GM23248 (cell line): ENCODE measurements at regions not wholly inside any gene's neighbourhood (a gene's known extent, or its start where the extent isn't known, plus 50 kb on each side); places are given as distances from the start of the nearest gene placed in this dataset.
"Not testable (repeated sequence)": the region's sequence is repeated elsewhere in the genome, so short reads cannot be mapped to it uniquely, and the experiment has no call there.

Source experiments
- DNase-seq: peaks from one replicate; pipeline ENCODE4 v3.0.0-alpha.2; 2015
- H2AFZ ChIP-seq: fragments of 200-600 bp; sonication (generic); 2 replicates; pipeline ENCODE4 v1.6.1; 2016; ENCODE audit warnings: antibody characterized with exemption
- H3F3A ChIP-seq: fragments of 200-600 bp; sonication (generic); 2 replicates; pipeline ENCODE4 v1.6.1; 2016; ENCODE audit warnings: mild to moderate bottlenecking, antibody characterized with exemption, mixed run types; ENCODE audit not compliant: insufficient read depth
- H3K27ac ChIP-seq: fragments of 200-600 bp; sonication (generic); 2 replicates; pipeline ENCODE4 v1.5.1; 2016; ENCODE audit warnings: mild to moderate bottlenecking
- H3K27me3 ChIP-seq: fragments of 200-600 bp; sonication (generic); replicated peaks from 2 replicates; pipeline ENCODE4 v1.6.1; 2016; ENCODE audit warnings: mild to moderate bottlenecking; ENCODE audit not compliant: insufficient read depth
- H3K36me3 ChIP-seq: fragments of 200-600 bp; sonication (generic); 2 replicates; pipeline ENCODE4 v1.6.1; 2016; ENCODE audit warnings: low read depth, mild to moderate bottlenecking
- H3K4me1 ChIP-seq: fragments of 200-600 bp; sonication (generic); 2 replicates; pipeline ENCODE4 v1.6.1; 2016; ENCODE audit warnings: mild to moderate bottlenecking; ENCODE audit not compliant: insufficient read depth
- H3K4me2 ChIP-seq: fragments of 200-600 bp; sonication (generic); one replicate; pipeline ENCODE4 v1.6.1; 2016; ENCODE audit warnings: mild to moderate bottlenecking; ENCODE audit not compliant: unreplicated experiment
- H3K4me3 ChIP-seq: fragments of 200-600 bp; sonication (generic); 2 replicates; pipeline ENCODE4 v1.5.1; 2016; ENCODE audit warnings: mild to moderate bottlenecking
- H3K79me2 ChIP-seq: fragments of 200-600 bp; sonication (generic); 2 replicates; pipeline ENCODE4 v1.6.1; 2016; ENCODE audit warnings: mild to moderate bottlenecking; ENCODE audit not compliant: insufficient read depth
- H3K9ac ChIP-seq: fragments of 200-600 bp; sonication (generic); 2 replicates; pipeline ENCODE4 v1.6.1; 2016; ENCODE audit warnings: mild to moderate bottlenecking
- H3K9me2 ChIP-seq: fragments of 200-600 bp; sonication (generic); 2 replicates; pipeline ENCODE4 v1.6.1; 2016; ENCODE audit warnings: mixed run types, mild to moderate bottlenecking, moderate library complexity; ENCODE audit not compliant: insufficient read depth
- H3K9me3 ChIP-seq: fragments of 200-600 bp; sonication (generic); one replicate; pipeline ENCODE4 v1.6.1; 2017; ENCODE audit warnings: low read depth
- H4K20me1 ChIP-seq: fragments of 200-600 bp; sonication (generic); 2 replicates; pipeline ENCODE4 v1.6.0; 2016; ENCODE audit not compliant: insufficient read depth
- EZH2 ChIP-seq: fragments of 200-600 bp; sonication (generic); IDR thresholded peaks from 2 replicates; pipeline ENCODE4 v1.6.1; 2018; ENCODE audit warnings: antibody characterized with exemption, mild to moderate bottlenecking; ENCODE audit not compliant: insufficient read depth, poor library complexity, severe bottlenecking
- EZH2phosphoT487 ChIP-seq: fragments of 200-600 bp; sonication (generic); IDR thresholded peaks from 2 replicates; pipeline ENCODE4 v1.6.1; 2018; ENCODE audit warnings: antibody characterized with exemption, moderate library complexity, mild to moderate bottlenecking, low read depth; ENCODE audit not compliant: insufficient read depth
- WGBS, 2 experiments: methylation state at CpG; one replicate each; pipeline ENCODE4 v1.1.6; 2015 to 2017; ENCODE audit warnings: low lambda C conversion rate in 2 of 2, low coverage in 1 of 2; ENCODE audit errors: missing lambda C conversion rate in 2 of 2; 5-methylcytosine and 5-hydroxymethylcytosine counted together
- in situ Hi-C: fragments of 300-500 bp; cut with MboI; formaldehyde crosslinking; loops from 2 replicates; pipeline ENCODE4 v1.15.0; 2020

GRCh38 chr11:91296629-91297028, 928.0 kb upstream of the FAT3 start:
- 0 to 4% methylated on average over 1 of the region's 1 CpG for WGBS, 2 experiments
- Histone ChIP-seq H3K9ac (no peak overlapping the region), H3F3A (no peaks in the 10 kb centered on the region), H3K27me3 (no peaks in the 10 kb centered on the region), H3K9me3 (no peaks in the 10 kb centered on the region), H3K27ac (no peak overlapping the region), H3K4me3 (no peak overlapping the region), H3K9me2 (no peaks in the 10 kb centered on the region; the same call in 1 of the 2 replicates), H3K4me2 (no peak overlapping the region), H3K79me2 (no peaks in the 10 kb centered on the region), H2AFZ (no peak overlapping the region), H3K36me3 (no peaks in the 10 kb centered on the region), H4K20me1 (no peaks in the 10 kb centered on the region), H3K4me1 (no peaks in the 10 kb centered on the region)
- TF ChIP-seq EZH2phosphoT487 (no peak), EZH2 (no peak)
- in situ Hi-C loops, result no loop called here
- no peak for DNase-seq

- in situ Hi-C loops, result no loop called here
- no peak overlapping the region for H3K27ac ChIP-seq
- no peak for DNase-seq
- no peaks in the 10 kb centered on the region for H3K4me1 ChIP-seq
- no peaks in the 10 kb centered on the region for H3K27me3 ChIP-seq
- no peaks in the 10 kb centered on the region for H3K36me3 ChIP-seq
- TF ChIP-seq EZH2 (no peak), EZH2phosphoT487 (no peak)
- no peaks in the 10 kb centered on the region for H4K20me1 ChIP-seq
- no peaks in the 10 kb centered on the region for H3K9me3 ChIP-seq
- H3K9me2 ChIP-seq, result no peaks in the 10 kb centered on the region; the same call in 1 of the 2 replicates
- 8 to 20% methylated on average over 2 of the region's 2 CpGs for WGBS, 2 experiments
- no peak overlapping the region for H3K9ac ChIP-seq
- H3K4me2 ChIP-seq, result no peak overlapping the region
- no peak overlapping the region for H3K4me3 ChIP-seq
- H3F3A ChIP-seq, result no peaks in the 10 kb centered on the region
- H3K79me2 ChIP-seq, result no peaks in the 10 kb centered on the region
- H2AFZ ChIP-seq, result no peak overlapping the region
Measured at GRCh38 chr11:91295591-91295990, 929.0 kb upstream of the FAT3 start.

- no peaks in the 10 kb centered on the region for H3K4me1 ChIP-seq
- no peaks in the 10 kb centered on the region for H3K36me3 ChIP-seq
- WGBS, 2 experiments, result 22 to 27% methylated on average over 1 of the region's 1 CpG
- H3K4me2 ChIP-seq, result no peak overlapping the region
- no peak overlapping the region for H3K4me3 ChIP-seq
- TF ChIP-seq EZH2phosphoT487 (no peak), EZH2 (no peak)
- in situ Hi-C loops, result no loop called here
- no peak overlapping the region for H3K9ac ChIP-seq
- no peaks in the 10 kb centered on the region for H3K9me3 ChIP-seq
- no peak overlapping the region for H2AFZ ChIP-seq
- no peak for DNase-seq
- no peaks in the 10 kb centered on the region for H3F3A ChIP-seq
- no peaks in the 10 kb centered on the region for H4K20me1 ChIP-seq
- H3K27me3 ChIP-seq, result no peaks in the 10 kb centered on the region
- H3K27ac ChIP-seq, result no peak overlapping the region
- no peaks in the 10 kb centered on the region; the same call in 1 of the 2 replicates for H3K9me2 ChIP-seq
- no peaks in the 10 kb centered on the region for H3K79me2 ChIP-seq
Measured at GRCh38 chr11:91293119-91293518, 931.5 kb upstream of the FAT3 start.

- no peak for DNase-seq
- Histone ChIP-seq H3K36me3 (no peaks in the 10 kb centered on the region), H3K4me2 (no peak overlapping the region), H2AFZ (no peak overlapping the region), H3K27me3 (no peaks in the 10 kb centered on the region), H3F3A (no peaks in the 10 kb centered on the region), H3K4me3 (no peak overlapping the region), H3K9me2 (no peaks in the 10 kb centered on the region), H3K4me1 (no peaks in the 10 kb centered on the region), H4K20me1 (no peaks in the 10 kb centered on the region), H3K9me3 (no peaks in the 10 kb centered on the region), H3K79me2 (no peaks in the 10 kb centered on the region), H3K27ac (no peak overlapping the region), H3K9ac (no peak overlapping the region)
- in situ Hi-C loops, result no loop called here
- WGBS, 2 experiments, result 21 to 38% methylated on average over 1 of the region's 1 CpG
- TF ChIP-seq EZH2phosphoT487 (no peak), EZH2 (no peak)
Measured at GRCh38 chr11:91272089-91272488, 952.5 kb upstream of the FAT3 start.

GRCh38 chr11:91268512-91269295, 955.9 kb upstream of the FAT3 start:
- H3K27ac ChIP-seq, result not testable (repeated sequence)

More at GRCh38 chr11:91268512-91269295, 955.9 kb upstream of the FAT3 start:
- 59 to 70% methylated on average over 21 to 22 of the region's 37 CpGs for WGBS, 2 experiments
- H2AFZ ChIP-seq, H3K4me3 ChIP-seq, H3K4me2 ChIP-seq, H3K27me3 ChIP-seq, H3K9ac ChIP-seq, H3K79me2 ChIP-seq, H3F3A ChIP-seq, in situ Hi-C loops, DNase-seq, H4K20me1 ChIP-seq, H3K36me3 ChIP-seq, H3K9me3 ChIP-seq, H3K4me1 ChIP-seq, H3K9me2 ChIP-seq: not testable (repeated sequence)
